HEK293 (cell line): ENCODE measurements at regions not wholly inside any gene's neighbourhood (a gene's known extent, or its start where the extent isn't known, plus 50 kb on each side); places are given as distances from the start of the nearest gene placed in this dataset.
A peak's percentile ranks its signal among the peaks of the same experiment; 100 is the strongest.

Experiments
- AEBP2 ChIP-seq: fragments of 450-650 bp; formaldehyde crosslinking; IDR thresholded peaks from 2 replicates; pipeline ENCODE4 v1.5.1; 2016; ENCODE audit warnings: missing biosample characterization, missing genetic modification characterization, borderline replicate concordance
- ATF2 ChIP-seq: fragments of 450-650 bp; formaldehyde crosslinking; IDR thresholded peaks from 2 replicates; pipeline ENCODE4 v1.5.1; 2016; ENCODE audit warnings: missing biosample characterization, missing genetic modification characterization, low read depth
- EGR2 ChIP-seq: fragments of 450-650 bp; formaldehyde crosslinking; IDR thresholded peaks from 2 replicates; pipeline ENCODE4 v1.5.1; 2016; ENCODE audit warnings: low read depth, missing biosample characterization, missing genetic modification characterization
- MEIS1 ChIP-seq: sonication (generic); formaldehyde crosslinking; IDR thresholded peaks from 2 replicates; pipeline ENCODE4 v1.8.1; 2022; ENCODE audit warnings: missing genetic modification reagents, mild to moderate bottlenecking, borderline replicate concordance
- REST ChIP-seq: fragments of 450-650 bp; formaldehyde crosslinking; IDR thresholded peaks from 2 replicates; pipeline ENCODE4 v1.5.1; 2016; ENCODE audit warnings: missing biosample characterization, missing genetic modification characterization
- YY1 ChIP-seq: fragments of 450-650 bp; formaldehyde crosslinking; IDR thresholded peaks from 2 replicates; pipeline ENCODE4 v1.5.1; 2018; ENCODE audit warnings: missing biosample characterization, missing genetic modification characterization
- YY2 ChIP-seq: fragments of 450-650 bp; formaldehyde crosslinking; IDR thresholded peaks from 2 replicates; pipeline ENCODE4 v1.5.1; 2016; ENCODE audit warnings: missing biosample characterization, missing genetic modification characterization
- ZBTB1 ChIP-seq: fragments of 450-650 bp; formaldehyde crosslinking; IDR thresholded peaks from 2 replicates; pipeline ENCODE4 v1.5.1; 2016; ENCODE audit warnings: missing biosample characterization, missing genetic modification characterization
- ZBTB20 ChIP-seq: fragments of 450-650 bp; formaldehyde crosslinking; IDR thresholded peaks from 2 replicates; pipeline ENCODE4 v1.5.1; 2016; ENCODE audit warnings: missing biosample characterization, missing genetic modification characterization
- ZFP3 ChIP-seq: fragments of 450-650 bp; formaldehyde crosslinking; IDR thresholded peaks from 2 replicates; pipeline ENCODE4 v1.5.1; 2016; ENCODE audit warnings: low read depth, missing biosample characterization, missing genetic modification characterization
- ZNF114 ChIP-seq: fragments of 450-650 bp; formaldehyde crosslinking; IDR thresholded peaks from 2 replicates; pipeline ENCODE4 v1.5.0; 2017; ENCODE audit warnings: missing biosample characterization, missing genetic modification characterization
- ZNF155 ChIP-seq: fragments of 450-650 bp; formaldehyde crosslinking; IDR thresholded peaks from 2 replicates; pipeline ENCODE4 v1.5.1; 2016; ENCODE audit warnings: missing biosample characterization, missing genetic modification characterization
- ZNF221 ChIP-seq: fragments of 450-650 bp; formaldehyde crosslinking; IDR thresholded peaks from 2 replicates; pipeline ENCODE4 v1.5.1; 2017; ENCODE audit warnings: missing biosample characterization, missing genetic modification characterization, borderline replicate concordance
- ZNF248 ChIP-seq: fragments of 450-650 bp; formaldehyde crosslinking; IDR thresholded peaks from 2 replicates; pipeline ENCODE4 v1.5.1; 2017; ENCODE audit warnings: missing biosample characterization, missing genetic modification characterization
- ZNF280D ChIP-seq: fragments of 450-650 bp; formaldehyde crosslinking; IDR thresholded peaks from 2 replicates; pipeline ENCODE4 v1.5.1; 2016; ENCODE audit warnings: missing biosample characterization, missing genetic modification characterization
- ZNF521 ChIP-seq: fragments of 450-650 bp; formaldehyde crosslinking; IDR thresholded peaks from 2 replicates; pipeline ENCODE4 v1.5.1; 2017; ENCODE audit warnings: missing biosample characterization, mild to moderate bottlenecking, missing genetic modification characterization
- ZNF571 ChIP-seq: fragments of 450-650 bp; formaldehyde crosslinking; IDR thresholded peaks from 2 replicates; pipeline ENCODE4 v1.5.0; 2017; ENCODE audit warnings: missing biosample characterization, missing genetic modification characterization
- ZNF596 ChIP-seq: fragments of 450-650 bp; IDR thresholded peaks from 2 replicates; pipeline ENCODE4 v1.5.0; 2018; ENCODE audit warnings: missing biosample characterization, mild to moderate bottlenecking, missing genetic modification characterization, moderate library complexity
- ZNF623 ChIP-seq: fragments of 450-650 bp; formaldehyde crosslinking; IDR thresholded peaks from 2 replicates; pipeline ENCODE4 v1.5.1; 2016; ENCODE audit warnings: missing biosample characterization, missing genetic modification characterization
- ZNF629 ChIP-seq: fragments of 450-650 bp; formaldehyde crosslinking; IDR thresholded peaks from 2 replicates; pipeline ENCODE4 v1.5.1; 2017; ENCODE audit warnings: missing biosample characterization, missing genetic modification characterization
- ZNF670 ChIP-seq: fragments of 450-650 bp; formaldehyde crosslinking; IDR thresholded peaks from 2 replicates; pipeline ENCODE4 v1.5.1; 2016; ENCODE audit warnings: missing biosample characterization, missing genetic modification characterization, low read depth
- ZSCAN30 ChIP-seq: fragments of 450-650 bp; IDR thresholded peaks from 2 replicates; pipeline ENCODE4 v1.5.1; 2018; ENCODE audit warnings: missing biosample characterization, mild to moderate bottlenecking, missing genetic modification characterization, moderate library complexity
- ZXDB ChIP-seq: fragments of 450-650 bp; formaldehyde crosslinking; IDR thresholded peaks from 2 replicates; pipeline ENCODE4 v1.5.1; 2016; ENCODE audit warnings: missing biosample characterization, missing genetic modification characterization
- TF ChIP-seq, protein P1 (sequence below): fragments of 450-650 bp; formaldehyde crosslinking; conservative IDR thresholded peaks from 2 replicates; pipeline ENCODE4 v1.5.1; 2016; ENCODE audit warnings: low read depth, missing biosample characterization, missing genetic modification characterization
- TF ChIP-seq, protein P2 (sequence below): fragments of 450-650 bp; formaldehyde crosslinking; IDR thresholded peaks from 2 replicates; pipeline ENCODE4 v1.5.1; 2016; ENCODE audit warnings: missing biosample characterization, missing genetic modification characterization

DNA sequence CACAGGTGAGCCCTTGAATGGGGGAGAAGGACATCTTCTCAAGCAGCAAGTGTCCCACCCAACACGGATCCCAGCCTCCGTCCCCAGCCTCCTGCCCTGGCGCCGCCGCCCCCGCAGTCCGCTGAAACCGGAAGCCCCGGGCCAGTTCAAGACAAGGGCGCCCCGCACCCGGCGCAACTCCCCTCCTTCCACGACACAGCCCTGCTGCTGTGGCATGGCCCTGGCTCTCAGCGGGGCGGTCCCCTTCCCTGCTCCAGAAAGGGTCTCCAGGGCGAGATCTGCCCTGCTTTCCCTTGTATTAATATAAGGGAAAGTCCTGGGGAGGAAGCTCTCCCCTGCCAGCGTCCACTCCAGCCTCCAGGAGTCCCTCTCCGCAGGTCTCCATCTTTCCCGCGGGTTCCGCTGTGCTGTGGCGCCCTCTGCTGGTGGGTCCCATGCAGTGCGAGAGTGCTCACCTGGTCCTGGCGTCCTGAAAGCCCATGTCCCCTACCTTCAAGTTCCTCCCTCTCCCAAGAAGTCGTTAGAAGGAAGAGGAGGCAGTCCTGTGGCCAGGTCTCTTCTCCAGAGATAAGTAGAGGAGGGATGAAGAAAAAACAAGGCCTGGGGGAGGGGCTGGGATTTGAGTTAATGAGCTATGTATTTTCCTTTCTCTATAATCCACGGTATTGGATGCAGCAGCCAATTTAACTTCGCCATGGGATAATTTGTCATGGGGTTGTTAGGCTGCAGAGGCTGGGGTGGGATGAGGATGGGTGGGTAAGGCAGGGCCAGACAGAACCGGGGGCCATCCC, 176.0 kb downstream of the SMAD2 start (continued):
- TF ChIP-seq, protein P1, sequence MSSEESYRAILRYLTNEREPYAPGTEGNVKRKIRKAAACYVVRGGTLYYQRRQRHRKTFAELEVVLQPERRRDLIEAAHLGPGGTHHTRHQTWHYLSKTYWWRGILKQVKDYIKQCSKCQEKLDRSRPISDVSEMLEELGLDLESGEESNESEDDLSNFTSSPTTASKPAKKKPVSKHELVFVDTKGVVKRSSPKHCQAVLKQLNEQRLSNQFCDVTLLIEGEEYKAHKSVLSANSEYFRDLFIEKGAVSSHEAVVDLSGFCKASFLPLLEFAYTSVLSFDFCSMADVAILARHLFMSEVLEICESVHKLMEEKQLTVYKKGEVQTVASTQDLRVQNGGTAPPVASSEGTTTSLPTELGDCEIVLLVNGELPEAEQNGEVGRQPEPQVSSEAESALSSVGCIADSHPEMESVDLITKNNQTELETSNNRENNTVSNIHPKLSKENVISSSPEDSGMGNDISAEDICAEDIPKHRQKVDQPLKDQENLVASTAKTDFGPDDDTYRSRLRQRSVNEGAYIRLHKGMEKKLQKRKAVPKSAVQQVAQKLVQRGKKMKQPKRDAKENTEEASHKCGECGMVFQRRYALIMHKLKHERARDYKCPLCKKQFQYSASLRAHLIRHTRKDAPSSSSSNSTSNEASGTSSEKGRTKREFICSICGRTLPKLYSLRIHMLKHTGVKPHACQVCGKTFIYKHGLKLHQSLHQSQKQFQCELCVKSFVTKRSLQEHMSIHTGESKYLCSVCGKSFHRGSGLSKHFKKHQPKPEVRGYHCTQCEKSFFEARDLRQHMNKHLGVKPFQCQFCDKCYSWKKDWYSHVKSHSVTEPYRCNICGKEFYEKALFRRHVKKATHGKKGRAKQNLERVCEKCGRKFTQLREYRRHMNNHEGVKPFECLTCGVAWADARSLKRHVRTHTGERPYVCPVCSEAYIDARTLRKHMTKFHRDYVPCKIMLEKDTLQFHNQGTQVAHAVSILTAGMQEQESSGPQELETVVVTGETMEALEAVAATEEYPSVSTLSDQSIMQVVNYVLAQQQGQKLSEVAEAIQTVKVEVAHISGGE (tag by site-specific recombination): peak; percentile 62; the same call in 1 of the 2 replicates
- TF ChIP-seq, protein P2, sequence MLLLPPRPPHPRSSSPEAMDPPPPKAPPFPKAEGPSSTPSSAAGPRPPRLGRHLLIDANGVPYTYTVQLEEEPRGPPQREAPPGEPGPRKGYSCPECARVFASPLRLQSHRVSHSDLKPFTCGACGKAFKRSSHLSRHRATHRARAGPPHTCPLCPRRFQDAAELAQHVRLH (tag by site-specific recombination): no peak
- TF ChIP-seq ATF2 (tag by site-specific recombination) (no peak), AEBP2 (tag by site-specific recombination) (no peak), ZNF114 (tag by site-specific recombination) (no peak), MEIS1 (CRISPR knock-in tag) (no peak), ZNF280D (no peak), EGR2 (tag by site-specific recombination) (0 out of 2 replicates have a peak, but pooled peaks have one; percentile 41), ZNF155 (tag by site-specific recombination) (no peak), ZBTB20 (tag by site-specific recombination) (0 out of 2 replicates have a peak, but pooled peaks have one; percentile 16), ZNF248 (tag by site-specific recombination) (no peak), ZNF596 (no peak), YY1 (tag by site-specific recombination) (peak; percentile 53; the same call in 1 of the 2 replicates), ZBTB1 (tag by site-specific recombination) (no peak), ZSCAN30 (peak; percentile 48; the same call in 1 of the 2 replicates), ZXDB (tag by site-specific recombination) (0 out of 2 replicates have a peak, but pooled peaks have one; percentile 34), YY2 (tag by site-specific recombination) (peak; percentile 39; the same call in 1 of the 2 replicates), ZNF629 (tag by site-specific recombination) (0 out of 2 replicates have a peak, but pooled peaks have one; percentile 11), ZNF623 (no peak), ZNF571 (tag by site-specific recombination) (no peak), ZFP3 (tag by site-specific recombination) (no peak), ZNF221 (tag by site-specific recombination) (no peak), ZNF670 (tag by site-specific recombination) (no peak), ZNF521 (tag by site-specific recombination) (no peak), REST (no peak)
